ENCODE measurements at regions not wholly inside any gene's neighbourhood (a gene's known extent, or its start where the extent isn't known, plus 50 kb on each side); places are given as distances from the start of the nearest gene placed in this dataset.

DNA sequence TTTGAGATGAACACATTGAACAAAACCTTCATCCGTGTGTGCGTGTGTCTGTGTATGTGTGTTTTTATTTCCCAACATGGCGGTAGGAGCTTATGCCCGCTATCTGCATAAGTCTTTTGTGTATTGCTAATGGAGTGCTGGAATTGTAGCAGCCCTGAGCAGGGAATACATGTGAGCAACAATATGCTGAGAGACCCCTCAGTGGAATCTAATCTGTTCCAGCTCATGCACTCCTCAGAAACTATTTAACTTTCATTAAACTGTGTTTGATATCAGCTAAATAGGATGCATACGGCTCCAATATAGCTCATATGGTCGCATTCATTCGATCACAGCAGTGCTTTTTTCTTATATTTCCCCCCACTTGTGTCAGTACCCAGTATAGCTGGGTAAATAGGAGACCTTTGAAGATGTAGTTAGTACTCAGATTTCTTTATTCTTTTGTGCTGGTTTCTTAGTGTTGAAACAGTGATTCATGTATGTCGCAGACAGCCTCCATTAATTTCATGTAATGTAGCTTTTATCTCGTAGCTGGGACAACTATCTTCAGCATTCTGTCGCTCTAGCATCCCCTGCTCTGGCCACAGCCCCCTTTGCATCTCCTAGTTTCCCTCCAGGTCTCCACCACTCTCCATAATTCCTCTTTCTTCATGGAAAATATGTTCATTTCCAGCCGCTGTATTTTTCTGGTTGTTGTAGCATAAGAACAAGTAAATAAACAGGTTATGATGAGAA, 891.2 kb downstream of the BCL11A start:
- TF ChIP-seq L3MBTL2 (conservative IDR thresholded peaks at IDR 0.05) (no peak), FOXA1 (IDR thresholded peaks at IDR 0.05) (no peak), NFRKB (IDR thresholded peaks at IDR 0.05) (no peak), ELF4 (IDR thresholded peaks at IDR 0.05) (no peak), FOXK2 (IDR thresholded peaks at IDR 0.05) (no peak), CTBP1 (IDR thresholded peaks at IDR 0.05; ENCODE audit: borderline replicate concordance) (no peak), ZNF384 (IDR thresholded peaks at IDR 0.05) (no peak), BHLHE40 (IDR thresholded peaks at IDR 0.05; ENCODE audit: borderline replicate concordance) (no peak), TARDBP (IDR thresholded peaks at IDR 0.05) (no peak), LEF1 (IDR thresholded peaks at IDR 0.05; ENCODE audit: borderline replicate concordance) (no peak), SUZ12 (IDR thresholded peaks at IDR 0.05) (no peak)

Measured in HEK293T (cell line).